Tibial artery (tissue), 4 donors: ENCODE measurements at regions not wholly inside any gene's neighbourhood (a gene's known extent, or its start where the extent isn't known, plus 50 kb on each side); places are given as distances from the start of the nearest gene placed in this dataset.

Experiments
- DNase-seq, 2 donors: peaks; one replicate each; pipeline ENCODE4 v3.0.0-alpha.2; 2019
- H3K27ac ChIP-seq, 2 donors: fragments of 200-600 bp; sonication (generic) in 1 of 2; 1 replicate in 1 of 2; 2 replicates in 1 of 2; pipeline ENCODE4 v1.5.1; 2018 to 2019; ENCODE audit warnings: mild to moderate bottlenecking in 1 of 2
- H3K27me3 ChIP-seq, 2 donors: fragments of 200-600 bp; sonication (generic) in 1 of 2; one replicate each; pipeline versions ENCODE4 v1.5.1 to v1.6.0; 2016 to 2019
- H3K36me3 ChIP-seq, 3 donors: fragments of 200-600 bp; sonication (generic) in 2 of 3; one replicate each; pipeline ENCODE4 v1.5.1; 2016 to 2019; ENCODE audit warnings: mild to moderate bottlenecking in 2 of 3
- H3K4me1 ChIP-seq, 4 donors: fragments of 200-600 bp; sonication (generic) in 2 of 4; 1 replicate in 3 of 4; 2 replicates in 1 of 4; pipeline ENCODE4 v1.5.1; 2016 to 2019
- H3K4me3 ChIP-seq, 2 donors: fragments of 200-600 bp; sonication (generic) in 1 of 2; 1 replicate in 1 of 2; 2 replicates in 1 of 2; pipeline ENCODE4 v1.5.1; 2018 to 2019; ENCODE audit warnings: mild to moderate bottlenecking in 2 of 2
- H3K9me3 ChIP-seq, 3 donors: fragments of 200-600 bp; sonication (generic) in 1 of 3; one replicate each; pipeline ENCODE4 v1.5.1; 2016 to 2019
- CTCF ChIP-seq, 2 experiments: fragments of 200-600 bp in 1 of 2; fragments of 450-650 bp in 1 of 2; IDR thresholded peaks; one replicate each; pipeline ENCODE4 v1.5.1; 2017 to 2019; ENCODE audit warnings: antibody characterized with exemption in 2 of 2, mild to moderate bottlenecking in 1 of 2, moderate library complexity in 1 of 2
- intact Hi-C: fragments of 100-400 bp; cut with DNase I; formaldehyde crosslinking; loops from one replicate; pipeline ENCODE4 v1.15.0; 2023; ENCODE audit warnings: low total_unique reads

GRCh38 chr5:9834871-9835770 lies 205.0 kb upstream of the TAS2R1 start:
- DNase-seq = no peak
- no peaks in the 10 kb centered on the region for H3K27me3 ChIP-seq
- no peaks in the 10 kb centered on the region for H3K4me1 ChIP-seq
- H3K4me3 ChIP-seq = no peak overlapping the region
- intact Hi-C loops = no loop called here
- H3K27ac ChIP-seq = no peak overlapping the region
- H3K36me3 ChIP-seq = no peaks in the 10 kb centered on the region
- TF ChIP-seq CTCF (IDR thresholded peaks at IDR 0.05) = peak in 1 of 2 experiments; percentile 13
- H3K9me3 ChIP-seq = no peaks in the 10 kb centered on the region

- no peaks in the 10 kb centered on the region for H3K4me1 ChIP-seq
- H3K4me3 ChIP-seq = no peak overlapping the region
- no peaks in the 10 kb centered on the region for H3K36me3 ChIP-seq
- H3K9me3 ChIP-seq = no peaks in the 10 kb centered on the region
- no peak overlapping the region for H3K27ac ChIP-seq
- DNase-seq = no peak
- no peaks in the 10 kb centered on the region for H3K27me3 ChIP-seq
- intact Hi-C loops = no loop called here
- no peak for TF ChIP-seq CTCF (IDR thresholded peaks at IDR 0.05)
These were observed 203.7 kb upstream of the TAS2R1 start for GRCh38 chr5:9833871-9834270.

GRCh38 chr5:9832921-9833320 lies 202.8 kb upstream of the TAS2R1 start:
- TF ChIP-seq CTCF (IDR thresholded peaks at IDR 0.05) = no peak

GRCh38 chr5:9831823-9832222 lies 201.7 kb upstream of the TAS2R1 start:
- Histone ChIP-seq H3K36me3 (no peaks in the 10 kb centered on the region), H3K27ac (no peak overlapping the region), H3K4me3 (no peak overlapping the region), H3K27me3 (no peaks in the 10 kb centered on the region), H3K4me1 (no peaks in the 10 kb centered on the region), H3K9me3 (no peaks in the 10 kb centered on the region)
- intact Hi-C loops = no loop called here
- no peak for TF ChIP-seq CTCF (IDR thresholded peaks at IDR 0.05)
- no peak for DNase-seq

More at GRCh38 chr5:9832921-9833320, 202.8 kb upstream of the TAS2R1 start:
- no peak overlapping the region for H3K27ac ChIP-seq
- H3K4me3 ChIP-seq = no peak overlapping the region
- no peaks in the 10 kb centered on the region for H3K4me1 ChIP-seq
- H3K27me3 ChIP-seq = no peaks in the 10 kb centered on the region
- DNase-seq = no peak
- intact Hi-C loops = no loop called here
- H3K9me3 ChIP-seq = no peaks in the 10 kb centered on the region
- H3K36me3 ChIP-seq = no peaks in the 10 kb centered on the region

- no peak for DNase-seq
- TF ChIP-seq CTCF (IDR thresholded peaks at IDR 0.05) = no peak
- Histone ChIP-seq H3K4me1 (no peaks in the 10 kb centered on the region), H3K36me3 (no peaks in the 10 kb centered on the region), H3K9me3 (no peaks in the 10 kb centered on the region), H3K27ac (no peak overlapping the region), H3K27me3 (no peaks in the 10 kb centered on the region), H3K4me3 (no peak overlapping the region)
- intact Hi-C loops = no loop called here
These were observed 200.0 kb upstream of the TAS2R1 start for GRCh38 chr5:9830184-9830583.
